HG03575 (cell line): ENCODE measurements at regions not wholly inside any gene's neighbourhood (a gene's known extent, or its start where the extent isn't known, plus 50 kb on each side); places are given as distances from the start of the nearest gene placed in this dataset.
"Not testable (repeated sequence)": the region's sequence is repeated elsewhere in the genome, so short reads cannot be mapped to it uniquely, and the experiment has no call there.

ENCODE experiments used
- ATAC-seq: cut with Tn5 transposase; IDR thresholded peaks from one replicate; pipeline ENCODE4 v1.9.1; 2021; ENCODE audit not compliant: unreplicated experiment, insufficient number of reproducible peaks, low FRiP score; ENCODE audit errors: extremely low read depth

- ATAC-seq: no peak
Measured at GRCh38 chr6:15827496-15828255, 164.8 kb upstream of the DTNBP1 start.

- ATAC-seq: no peak
Measured at GRCh38 chr6:15826814-15827318, 164.0 kb upstream of the DTNBP1 start.

GRCh38 chr6:15825332-15825930 is 162.6 kb upstream of the DTNBP1 start:
- no peak for ATAC-seq

- no peak for ATAC-seq
Measured at GRCh38 chr6:15824811-15825210, 162.0 kb upstream of the DTNBP1 start.

- no peak for ATAC-seq
Measured at GRCh38 chr6:15823838-15824414, 161.1 kb upstream of the DTNBP1 start.

GRCh38 chr6:15822835-15823234 is 160.0 kb upstream of the DTNBP1 start:
- no peak for ATAC-seq

GRCh38 chr6:15819841-15820240 is 157.0 kb upstream of the DTNBP1 start:
- no peak for ATAC-seq

- ATAC-seq: no peak
Measured at GRCh38 chr6:15819226-15819625, 156.4 kb upstream of the DTNBP1 start.

GRCh38 chr6:15818491-15818890 is 155.7 kb upstream of the DTNBP1 start:
- ATAC-seq: no peak

GRCh38 chr6:15818044-15818443 is 155.2 kb upstream of the DTNBP1 start:
- no peak for ATAC-seq

- ATAC-seq: no peak
Measured at GRCh38 chr6:15817100-15817499, 154.3 kb upstream of the DTNBP1 start.

- ATAC-seq: no peak
Measured at GRCh38 chr6:15816661-15817060, 153.8 kb upstream of the DTNBP1 start.

GRCh38 chr6:15813698-15814097 is 150.9 kb upstream of the DTNBP1 start:
- not testable (repeated sequence) for ATAC-seq

GRCh38 chr6:15811107-15811506 is 148.3 kb upstream of the DTNBP1 start:
- ATAC-seq: no peak

GRCh38 chr6:15810618-15811017 is 147.8 kb upstream of the DTNBP1 start:
- no peak for ATAC-seq

GRCh38 chr6:15809367-15809766 is 146.5 kb upstream of the DTNBP1 start:
- ATAC-seq: no peak

GRCh38 chr6:15804164-15805154 is 141.6 kb upstream of the DTNBP1 start:
- no peak for ATAC-seq

GRCh38 chr6:15802466-15802865 is 139.6 kb upstream of the DTNBP1 start:
- ATAC-seq: no peak

GRCh38 chr6:15801912-15802311 is 139.1 kb upstream of the DTNBP1 start:
- no peak for ATAC-seq
